ENCODE measurements at regions not wholly inside any gene's neighbourhood (a gene's known extent, or its start where the extent isn't known, plus 50 kb on each side); places are given as distances from the start of the nearest gene placed in this dataset.
"Not testable (repeated sequence)": the region's sequence is repeated elsewhere in the genome, so short reads cannot be mapped to it uniquely, and the experiment has no call there.

DNA sequence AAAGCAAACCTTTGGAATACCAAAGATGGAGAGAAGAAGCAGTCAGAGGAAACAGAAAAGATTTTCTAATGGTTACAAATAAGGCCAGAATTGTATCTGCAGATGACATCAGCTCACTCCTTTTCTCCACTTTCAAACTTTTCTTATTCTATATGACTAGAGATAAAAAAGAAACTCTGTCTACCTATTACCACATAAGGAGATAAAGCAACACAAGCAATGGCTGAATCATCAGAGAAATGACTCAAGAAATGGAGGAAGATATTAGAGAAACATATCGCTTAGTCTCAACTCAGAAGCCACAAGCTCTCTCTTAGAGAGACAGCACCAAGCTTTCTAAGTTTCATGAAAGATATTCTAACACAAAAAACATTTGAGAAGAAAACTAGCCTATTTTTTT, 784.0 kb downstream of the ZPLD1 start:
- TF ChIP-seq TAF1 (IDR thresholded peaks at IDR 0.05; ENCODE audit: low read depth) (no peak), RAD21 (conservative IDR thresholded peaks at IDR 0.05) (no peak), POLR2AphosphoS5 (IDR thresholded peaks at IDR 0.05) (no peak), EP300 (conservative IDR thresholded peaks at IDR 0.05; ENCODE audit: poor library complexity, severe bottlenecking) (no peak)
- Histone ChIP-seq H3F3A (ENCODE audit: insufficient read depth, low read length, poor library complexity, severe bottlenecking) (no peaks in the 10 kb centered on the region), H2AFZ (ENCODE audit: low read depth, low read length) (no peak overlapping the region), H3K27ac (ENCODE audit: low read length) (no peak overlapping the region), H3K9me2 (ENCODE audit: insufficient read depth, low read length) (no peaks in the 10 kb centered on the region), H3K79me2 (replicated peaks; ENCODE audit: insufficient read depth, low read length) (no peaks in the 10 kb centered on the region), H3K4me2 (ENCODE audit: low read length) (no peak overlapping the region), H4K20me1 (ENCODE audit: insufficient read depth) (no peaks in the 10 kb centered on the region), H3K27me3 (ENCODE audit: insufficient read depth, low read depth, low read length) (no peaks in the 10 kb centered on the region), H3K9me3 (ENCODE audit: low read length) (no peaks in the 10 kb centered on the region), H3K4me3 (ENCODE audit: low read length) (no peak overlapping the region), H3K9ac (ENCODE audit: low read length) (no peak overlapping the region), H3K36me3 (ENCODE audit: insufficient read depth, low read length) (no peaks in the 10 kb centered on the region)

DNA sequence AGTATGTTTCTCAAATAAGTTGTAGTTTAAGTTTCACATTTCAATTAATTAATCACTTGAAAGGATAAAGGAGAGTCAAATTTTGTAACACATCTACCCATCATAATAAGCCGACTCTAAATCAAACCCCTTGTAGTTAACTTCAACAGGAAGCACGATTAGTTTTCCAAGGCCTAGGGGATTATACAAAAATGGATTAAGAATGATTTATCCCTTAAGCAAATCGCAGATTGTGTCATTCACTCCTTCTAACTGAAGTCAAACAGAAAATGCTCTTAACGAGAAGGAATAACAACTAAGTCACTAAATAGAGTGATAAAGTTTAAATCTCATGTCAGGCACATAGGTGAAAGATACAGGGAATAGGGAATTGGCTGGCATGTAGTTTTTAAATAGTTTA, 792.8 kb downstream of the ZPLD1 start:
- no peaks in the 10 kb centered on the region for H3F3A ChIP-seq (ENCODE audit: insufficient read depth, low read length, poor library complexity, severe bottlenecking)
- H3K27ac ChIP-seq (ENCODE audit: low read length): no peak overlapping the region
- no peak overlapping the region for H3K9ac ChIP-seq (ENCODE audit: low read length)
- no peak overlapping the region for H2AFZ ChIP-seq (ENCODE audit: low read depth, low read length)
- H3K9me3 ChIP-seq (ENCODE audit: low read length): no peaks in the 10 kb centered on the region
- H3K79me2 ChIP-seq (replicated peaks; ENCODE audit: insufficient read depth, low read length): no peaks in the 10 kb centered on the region
- no peaks in the 10 kb centered on the region for H3K9me2 ChIP-seq (ENCODE audit: insufficient read depth, low read length)
- TF ChIP-seq EP300 (conservative IDR thresholded peaks at IDR 0.05; ENCODE audit: poor library complexity, severe bottlenecking): no peak
- no peak for TF ChIP-seq POLR2AphosphoS5 (IDR thresholded peaks at IDR 0.05)
- no peak for TF ChIP-seq RAD21 (conservative IDR thresholded peaks at IDR 0.05)
- TF ChIP-seq SMC3 (conservative IDR thresholded peaks at IDR 0.05; ENCODE audit: poor library complexity): no peak
- TF ChIP-seq EZH2 (IDR thresholded peaks at IDR 0.05; ENCODE audit: borderline replicate concordance, insufficient read depth, low read length, poor library complexity, severe bottlenecking): no peak
- no peak for TF ChIP-seq MXI1 (conservative IDR thresholded peaks at IDR 0.05; ENCODE audit: poor library complexity, severe bottlenecking)
- TF ChIP-seq, protein P1, sequence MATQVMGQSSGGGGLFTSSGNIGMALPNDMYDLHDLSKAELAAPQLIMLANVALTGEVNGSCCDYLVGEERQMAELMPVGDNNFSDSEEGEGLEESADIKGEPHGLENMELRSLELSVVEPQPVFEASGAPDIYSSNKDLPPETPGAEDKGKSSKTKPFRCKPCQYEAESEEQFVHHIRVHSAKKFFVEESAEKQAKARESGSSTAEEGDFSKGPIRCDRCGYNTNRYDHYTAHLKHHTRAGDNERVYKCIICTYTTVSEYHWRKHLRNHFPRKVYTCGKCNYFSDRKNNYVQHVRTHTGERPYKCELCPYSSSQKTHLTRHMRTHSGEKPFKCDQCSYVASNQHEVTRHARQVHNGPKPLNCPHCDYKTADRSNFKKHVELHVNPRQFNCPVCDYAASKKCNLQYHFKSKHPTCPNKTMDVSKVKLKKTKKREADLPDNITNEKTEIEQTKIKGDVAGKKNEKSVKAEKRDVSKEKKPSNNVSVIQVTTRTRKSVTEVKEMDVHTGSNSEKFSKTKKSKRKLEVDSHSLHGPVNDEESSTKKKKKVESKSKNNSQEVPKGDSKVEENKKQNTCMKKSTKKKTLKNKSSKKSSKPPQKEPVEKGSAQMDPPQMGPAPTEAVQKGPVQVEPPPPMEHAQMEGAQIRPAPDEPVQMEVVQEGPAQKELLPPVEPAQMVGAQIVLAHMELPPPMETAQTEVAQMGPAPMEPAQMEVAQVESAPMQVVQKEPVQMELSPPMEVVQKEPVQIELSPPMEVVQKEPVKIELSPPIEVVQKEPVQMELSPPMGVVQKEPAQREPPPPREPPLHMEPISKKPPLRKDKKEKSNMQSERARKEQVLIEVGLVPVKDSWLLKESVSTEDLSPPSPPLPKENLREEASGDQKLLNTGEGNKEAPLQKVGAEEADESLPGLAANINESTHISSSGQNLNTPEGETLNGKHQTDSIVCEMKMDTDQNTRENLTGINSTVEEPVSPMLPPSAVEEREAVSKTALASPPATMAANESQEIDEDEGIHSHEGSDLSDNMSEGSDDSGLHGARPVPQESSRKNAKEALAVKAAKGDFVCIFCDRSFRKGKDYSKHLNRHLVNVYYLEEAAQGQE (IDR thresholded peaks at IDR 0.05; ENCODE audit: borderline replicate concordance): no peak
- TF ChIP-seq TAF1 (IDR thresholded peaks at IDR 0.05; ENCODE audit: low read depth): no peak
- TF ChIP-seq, protein P2, sequence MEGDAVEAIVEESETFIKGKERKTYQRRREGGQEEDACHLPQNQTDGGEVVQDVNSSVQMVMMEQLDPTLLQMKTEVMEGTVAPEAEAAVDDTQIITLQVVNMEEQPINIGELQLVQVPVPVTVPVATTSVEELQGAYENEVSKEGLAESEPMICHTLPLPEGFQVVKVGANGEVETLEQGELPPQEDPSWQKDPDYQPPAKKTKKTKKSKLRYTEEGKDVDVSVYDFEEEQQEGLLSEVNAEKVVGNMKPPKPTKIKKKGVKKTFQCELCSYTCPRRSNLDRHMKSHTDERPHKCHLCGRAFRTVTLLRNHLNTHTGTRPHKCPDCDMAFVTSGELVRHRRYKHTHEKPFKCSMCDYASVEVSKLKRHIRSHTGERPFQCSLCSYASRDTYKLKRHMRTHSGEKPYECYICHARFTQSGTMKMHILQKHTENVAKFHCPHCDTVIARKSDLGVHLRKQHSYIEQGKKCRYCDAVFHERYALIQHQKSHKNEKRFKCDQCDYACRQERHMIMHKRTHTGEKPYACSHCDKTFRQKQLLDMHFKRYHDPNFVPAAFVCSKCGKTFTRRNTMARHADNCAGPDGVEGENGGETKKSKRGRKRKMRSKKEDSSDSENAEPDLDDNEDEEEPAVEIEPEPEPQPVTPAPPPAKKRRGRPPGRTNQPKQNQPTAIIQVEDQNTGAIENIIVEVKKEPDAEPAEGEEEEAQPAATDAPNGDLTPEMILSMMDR (IDR thresholded peaks at IDR 0.05; ENCODE audit: poor library complexity, severe bottlenecking): no peak
- H3K27me3 ChIP-seq (ENCODE audit: insufficient read depth, low read depth, low read length): no peaks in the 10 kb centered on the region
- H3K4me3 ChIP-seq (ENCODE audit: low read length): no peak overlapping the region
- H3K36me3 ChIP-seq (ENCODE audit: insufficient read depth, low read length): no peaks in the 10 kb centered on the region
- no peaks in the 10 kb centered on the region for H4K20me1 ChIP-seq (ENCODE audit: insufficient read depth)
- H3K4me2 ChIP-seq (ENCODE audit: low read length): no peak overlapping the region

DNA sequence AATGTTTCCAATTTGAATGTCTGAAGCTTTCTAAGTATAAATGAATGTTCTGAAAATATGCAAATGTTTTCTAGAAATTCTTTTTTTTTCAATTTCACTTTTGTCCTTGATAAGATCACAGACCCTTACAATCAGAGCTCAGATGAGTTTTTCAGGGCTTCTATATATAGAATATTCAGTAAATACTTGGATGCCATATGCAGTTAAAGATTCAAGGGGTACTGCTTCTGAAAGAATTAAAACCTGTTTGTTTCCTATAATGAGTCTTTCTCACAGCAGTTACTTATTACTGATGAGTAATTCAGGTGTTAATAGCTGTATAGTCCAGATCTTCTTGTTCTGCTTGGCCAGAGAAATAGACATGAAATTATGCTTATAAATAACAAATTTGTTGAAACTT, 812.6 kb downstream of the ZPLD1 start:
- H3K9me3 ChIP-seq (ENCODE audit: low read length): no peaks in the 10 kb centered on the region
- no peaks in the 10 kb centered on the region for H3K79me2 ChIP-seq (replicated peaks; ENCODE audit: insufficient read depth, low read length)
- TF ChIP-seq RAD21 (conservative IDR thresholded peaks at IDR 0.05): no peak
- no peak for TF ChIP-seq SMC3 (conservative IDR thresholded peaks at IDR 0.05; ENCODE audit: poor library complexity)
- TF ChIP-seq POLR2AphosphoS5 (IDR thresholded peaks at IDR 0.05): no peak
- TF ChIP-seq MXI1 (conservative IDR thresholded peaks at IDR 0.05; ENCODE audit: poor library complexity, severe bottlenecking): no peak
- TF ChIP-seq, protein P1 (IDR thresholded peaks at IDR 0.05; ENCODE audit: borderline replicate concordance): no peak
- no peak for TF ChIP-seq EP300 (conservative IDR thresholded peaks at IDR 0.05; ENCODE audit: poor library complexity, severe bottlenecking)
- H3F3A ChIP-seq (ENCODE audit: insufficient read depth, low read length, poor library complexity, severe bottlenecking): no peaks in the 10 kb centered on the region
- no peak overlapping the region for H3K27ac ChIP-seq (ENCODE audit: low read length)
- H3K9me2 ChIP-seq (ENCODE audit: insufficient read depth, low read length): no peaks in the 10 kb centered on the region
- H3K4me2 ChIP-seq (ENCODE audit: low read length): no peak overlapping the region
- no peak overlapping the region for H3K4me3 ChIP-seq (ENCODE audit: low read length)
- no peaks in the 10 kb centered on the region for H4K20me1 ChIP-seq (ENCODE audit: insufficient read depth)
- no peaks in the 10 kb centered on the region for H3K27me3 ChIP-seq (ENCODE audit: insufficient read depth, low read depth, low read length)
- no peaks in the 10 kb centered on the region for H3K36me3 ChIP-seq (ENCODE audit: insufficient read depth, low read length)
- no peak overlapping the region for H2AFZ ChIP-seq (ENCODE audit: low read depth, low read length)
- no peak overlapping the region for H3K9ac ChIP-seq (ENCODE audit: low read length)

DNA sequence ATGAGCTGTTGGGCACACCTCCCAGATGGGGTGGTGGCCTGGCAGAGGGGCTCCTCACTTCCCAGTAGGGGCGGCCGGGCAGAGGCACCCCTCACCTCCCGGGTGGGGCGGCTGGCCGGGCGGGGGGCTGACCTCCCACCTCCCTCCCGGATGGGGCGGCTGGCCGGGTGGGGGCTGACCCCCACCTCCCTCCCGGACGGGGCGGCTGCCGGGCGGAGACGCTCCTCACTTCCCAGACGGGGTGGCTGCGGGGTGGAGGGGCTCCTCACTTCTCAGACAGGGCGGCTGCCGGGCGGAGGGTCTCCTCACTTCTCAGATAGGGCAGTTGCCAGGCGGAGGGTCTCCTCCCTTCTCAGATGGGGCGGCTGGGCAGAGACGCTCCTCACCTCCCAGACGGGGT, 820.0 kb downstream of the ZPLD1 start:
- H3K9me3 ChIP-seq (ENCODE audit: low read length); H3K4me2 ChIP-seq (ENCODE audit: low read length); H3F3A ChIP-seq (ENCODE audit: insufficient read depth, low read length, poor library complexity, severe bottlenecking); H3K9me2 ChIP-seq (ENCODE audit: insufficient read depth, low read length); H3K27ac ChIP-seq (ENCODE audit: low read length); H3K36me3 ChIP-seq (ENCODE audit: insufficient read depth, low read length); H3K4me3 ChIP-seq (ENCODE audit: low read length); H3K79me2 ChIP-seq (replicated peaks; ENCODE audit: insufficient read depth, low read length); H3K27me3 ChIP-seq (ENCODE audit: insufficient read depth, low read depth, low read length); H2AFZ ChIP-seq (ENCODE audit: low read depth, low read length); H3K9ac ChIP-seq (ENCODE audit: low read length); H4K20me1 ChIP-seq (ENCODE audit: insufficient read depth): not testable (repeated sequence)
